SK-N-SH (cell line): ENCODE measurements at regions not wholly inside any gene's neighbourhood (a gene's known extent, or its start where the extent isn't known, plus 50 kb on each side); places are given as distances from the start of the nearest gene placed in this dataset.

Source experiments
- CTCF ChIA-PET: fragments of 300-600, 350-600 bp; formaldehyde crosslinking; extraction: SDS; loops from one replicate; lab custom pipeline; 2021; lab: Yijun Ruan, JAX
- POLR2A ChIA-PET: fragments of 350-600 bp; sonication (Branson Sonifier 250); formaldehyde crosslinking; extraction: SDS; loops from one replicate; lab custom pipeline; 2020; ENCODE audit warnings: antibody characterized with exemption, inconsistent platforms; lab: Yijun Ruan, JAX
- DNase-seq: peaks from one replicate; pipeline ENCODE4 v3.0.0; 2012
- H2AFZ ChIP-seq: fragments of 200-600 bp; sonication (generic); 2 replicates; pipeline ENCODE4 v1.8.1; 2016; ENCODE audit warnings: antibody characterized with exemption, mild to moderate bottlenecking, low read depth
- H3F3A ChIP-seq: fragments of 200-600 bp; sonication (generic); replicated peaks from 2 replicates; pipeline ENCODE3; 2016; ENCODE audit warnings: antibody characterized with exemption, mild to moderate bottlenecking; ENCODE audit not compliant: insufficient read depth
- H3K27ac ChIP-seq, 2 experiments: fragments of 200-500 bp in 1 of 2; fragments of 200-600 bp in 1 of 2; sonication (Bioruptor generic) in 1 of 2; sonication (generic), shearing (Covaris generic) in 1 of 2; 2 replicates each; pipeline versions ENCODE4 v1.5.1 to v1.6.1; 2014 to 2016; ENCODE audit warnings: low read depth in 2 of 2, inconsistent platforms in 1 of 2, low read length in 1 of 2, mild to moderate bottlenecking in 1 of 2, mixed read lengths in 1 of 2
- H3K27me3 ChIP-seq: fragments of 200-600 bp; sonication (generic), shearing (Covaris generic); 2 replicates; pipeline ENCODE4 v1.6.1; 2016; ENCODE audit warnings: mixed run types; ENCODE audit not compliant: insufficient read depth
- H3K36me3 ChIP-seq, 2 experiments: fragments of 200-500 bp in 1 of 2; fragments of 200-600 bp in 1 of 2; sonication (Bioruptor generic) in 1 of 2; sonication (generic) in 1 of 2; replicated peaks in 1 of 2; 2 replicates each; pipeline versions ENCODE3 to v1.5.1; 2014 to 2016; ENCODE audit warnings: low read length in 1 of 2, mild to moderate bottlenecking in 1 of 2; ENCODE audit not compliant: insufficient read depth in 2 of 2, control insufficient read depth in 1 of 2
- H3K4me1 ChIP-seq, 2 experiments: fragments of 200-500 bp in 1 of 2; fragments of 200-600 bp in 1 of 2; sonication (Bioruptor generic) in 1 of 2; sonication (generic), shearing (Covaris generic) in 1 of 2; 2 replicates each; pipeline versions ENCODE4 v1.5.1 to v1.6.1; 2014 to 2016; ENCODE audit warnings: low read depth in 1 of 2, low read length in 1 of 2, mixed run types in 1 of 2; ENCODE audit not compliant: insufficient read depth in 2 of 2, control insufficient read depth in 1 of 2
- H3K4me2 ChIP-seq: fragments of 200-600 bp; sonication (generic), shearing (Covaris generic); 2 replicates; pipeline ENCODE4 v1.6.1; 2017; ENCODE audit warnings: mixed run types
- H3K4me3 ChIP-seq, 2 experiments: fragments of 200-500 bp in 1 of 2; fragments of 200-600 bp in 1 of 2; sonication (Bioruptor generic) in 1 of 2; sonication (generic), shearing (Covaris generic) in 1 of 2; 2 replicates each; pipeline versions ENCODE4 v1.5.1 to v1.8.1; 2014 to 2016; ENCODE audit warnings: low read depth in 2 of 2, inconsistent platforms in 1 of 2, low read length in 1 of 2, mild to moderate bottlenecking in 1 of 2, mixed read lengths in 1 of 2, moderate library complexity in 1 of 2
- H3K79me2 ChIP-seq: fragments of 200-600 bp; sonication (generic); 2 replicates; pipeline ENCODE4 v1.8.1; 2017; ENCODE audit warnings: mild to moderate bottlenecking; ENCODE audit not compliant: insufficient read depth
- H3K9ac ChIP-seq: fragments of 200-600 bp; sonication (generic); 2 replicates; pipeline ENCODE4 v1.6.1; 2017; ENCODE audit warnings: mixed run types
- H3K9me2 ChIP-seq: fragments of 200-600 bp; sonication (generic); 2 replicates; pipeline ENCODE4 v1.6.1; 2017; ENCODE audit warnings: mixed run types
- H3K9me3 ChIP-seq: fragments of 200-600 bp; sonication (generic); 2 replicates; pipeline ENCODE4 v1.6.1; 2017; ENCODE audit warnings: mixed run types, mild to moderate bottlenecking, moderate library complexity
- H4K20me1 ChIP-seq: fragments of 200-600 bp; sonication (generic); 2 replicates; pipeline ENCODE4 v1.6.1; 2017; ENCODE audit warnings: mild to moderate bottlenecking, mixed run types; ENCODE audit not compliant: insufficient read depth
- EZH2phosphoT487 ChIP-seq: fragments of 200-600 bp; sonication (generic); IDR thresholded peaks from 2 replicates; pipeline ENCODE4 v1.6.1; 2017; ENCODE audit warnings: low read depth, mixed run types, mild to moderate bottlenecking, antibody characterized with exemption, moderate library complexity, borderline replicate concordance
- FOXJ3 ChIP-seq: sonication (generic); formaldehyde crosslinking; IDR thresholded peaks from 2 replicates; pipeline ENCODE4 v1.5.1; 2020; ENCODE audit warnings: mild to moderate bottlenecking, missing genetic modification reagents
- FOXM1 ChIP-seq: IDR thresholded peaks from 2 replicates; pipeline ENCODE4 v1.4.0; 2012; ENCODE audit warnings: low read depth, mild to moderate bottlenecking
- GABPA ChIP-seq: IDR thresholded peaks from 2 replicates; pipeline ENCODE4 v1.4.0; 2012; ENCODE audit warnings: low read depth, mild to moderate bottlenecking
- GATA2 ChIP-seq: sonication (generic); formaldehyde crosslinking; IDR thresholded peaks from 2 replicates; pipeline ENCODE4 v1.5.0; 2020; ENCODE audit warnings: mild to moderate bottlenecking, missing genetic modification reagents
- JUND ChIP-seq: IDR thresholded peaks from 2 replicates; pipeline ENCODE4 v1.4.0; 2012
- MEF2A ChIP-seq: IDR thresholded peaks from 2 replicates; pipeline ENCODE4 v1.4.0; 2012; ENCODE audit warnings: low read depth, borderline replicate concordance
- MXI1 ChIP-seq: IDR thresholded peaks from 2 replicates; pipeline ENCODE4 v1.6.1; 2012; ENCODE audit warnings: mild to moderate bottlenecking, low read depth, low read length, improper control_type of control experiment
- NFIC ChIP-seq: IDR thresholded peaks from 2 replicates; pipeline ENCODE4 v1.4.0; 2012; ENCODE audit warnings: borderline replicate concordance
- PBX3 ChIP-seq: IDR thresholded peaks from 2 replicates; pipeline ENCODE4; 2012
- POLR2AphosphoS5 ChIP-seq: IDR thresholded peaks from 2 replicates; pipeline ENCODE4 v1.6.1; 2012; ENCODE audit warnings: low read depth, low read length
- RAD21 ChIP-seq: IDR thresholded peaks from 2 replicates; pipeline ENCODE4 v1.6.1; 2012; ENCODE audit warnings: mild to moderate bottlenecking, low read length
- SIN3A ChIP-seq: IDR thresholded peaks from 2 replicates; pipeline ENCODE4 v1.6.1; 2012; ENCODE audit warnings: low read depth, mild to moderate bottlenecking, low read length, moderate library complexity, borderline replicate concordance
- TCF12 ChIP-seq: IDR thresholded peaks from 2 replicates; pipeline ENCODE4 v1.4.0; 2012
- TEAD4 ChIP-seq: IDR thresholded peaks from 2 replicates; pipeline ENCODE4 v1.4.0; 2012; ENCODE audit warnings: mild to moderate bottlenecking, borderline replicate concordance; ENCODE audit not compliant: insufficient read depth
- USF1 ChIP-seq: IDR thresholded peaks from 2 replicates; pipeline ENCODE4 v1.4.0; 2012; ENCODE audit warnings: low read depth, borderline replicate concordance
- USF2 ChIP-seq: fragments of 150-350 bp; IDR thresholded peaks from 2 replicates; pipeline ENCODE4 v1.6.1; 2017; ENCODE audit warnings: antibody characterized with exemption, low read length, low read depth, borderline replicate concordance
- YY1 ChIP-seq: IDR thresholded peaks from 2 replicates; pipeline ENCODE4 v1.4.0; 2012; ENCODE audit warnings: low read depth, mild to moderate bottlenecking
- ZBTB33 ChIP-seq: IDR thresholded peaks from 2 replicates; pipeline ENCODE4 v1.4.0; 2012; ENCODE audit warnings: low read depth, borderline replicate concordance
- WGBS: methylation state at CpG from one replicate; pipeline ENCODE4 v1.1.6; 2017; ENCODE audit warnings: low lambda C conversion rate; 5-methylcytosine and 5-hydroxymethylcytosine counted together

- TF ChIP-seq USF1, result no peak
- no peak for TF ChIP-seq USF2
- TF ChIP-seq FOXM1, result no peak
- no peak for TF ChIP-seq MEF2A
- TF ChIP-seq EZH2phosphoT487, result no peak
- no peak for TF ChIP-seq TCF12
- TF ChIP-seq FOXJ3, result no peak
- no peak for TF ChIP-seq PBX3
- TF ChIP-seq POLR2AphosphoS5, result no peak
- no peak for TF ChIP-seq NFIC
- no peak for TF ChIP-seq GATA2 (CRISPR knock-in tag)
- no peak for TF ChIP-seq TEAD4
- TF ChIP-seq GABPA, result no peak
- no peak for TF ChIP-seq JUND
- TF ChIP-seq YY1, result no peak
- no peak for TF ChIP-seq SIN3A
- no peak for TF ChIP-seq RAD21
- TF ChIP-seq ZBTB33, result no peak
- no peak for TF ChIP-seq MXI1
- TF ChIP-seq, all 33 proteins: peak for 0
- no peaks in the 10 kb centered on the region for H4K20me1 ChIP-seq
- no peaks in the 10 kb centered on the region for H3K9me3 ChIP-seq
- CTCF ChIA-PET, result interaction anchor here (1.8 kb wide), 1 partner anchor 472 kb away, joined by 5 read pairs; no protein-coding TSS in a partner anchor
- no peak overlapping the region for H3K9ac ChIP-seq
- no peak overlapping the region for H2AFZ ChIP-seq
- H3K4me1 ChIP-seq, result no peaks in the 10 kb centered on the region
- H3K9me2 ChIP-seq, result no peaks in the 10 kb centered on the region
- POLR2A ChIA-PET, result no interaction called here
- H3K4me3 ChIP-seq, result no peak overlapping the region
- no peak overlapping the region for H3K4me2 ChIP-seq
- no peaks in the 10 kb centered on the region for H3K36me3 ChIP-seq
- H3K79me2 ChIP-seq, result no peaks in the 10 kb centered on the region
- peaks cover 11% of the 10 kb centered on the region; the same call in 1 of the 2 replicates for H3K27me3 ChIP-seq
- H3K27ac ChIP-seq, result no peak overlapping the region
- no peak for DNase-seq
- 33% methylated on average over 4 of the region's 4 CpGs for WGBS
- no peaks in the 10 kb centered on the region for H3F3A ChIP-seq
These were observed 109.4 kb upstream of the KCNJ15 start for GRCh38 chr21:38147391-38147790.
